ENCODE measurements at regions not wholly inside any gene's neighbourhood (a gene's known extent, or its start where the extent isn't known, plus 50 kb on each side); places are given as distances from the start of the nearest gene placed in this dataset.
A peak's percentile ranks its signal among the peaks of the same experiment; 100 is the strongest.

GRCh38 chr3:116639641-116640040, 69.9 kb upstream of the TUSC7 start:
- no peak for DNase-seq

- DNase-seq: peak; percentile 9 to 13
Observed at GRCh38 chr3:116640109-116640508, 69.5 kb upstream of the TUSC7 start.

GRCh38 chr3:116643001-116643400, 66.6 kb upstream of the TUSC7 start:
- DNase-seq: no peak

DNA sequence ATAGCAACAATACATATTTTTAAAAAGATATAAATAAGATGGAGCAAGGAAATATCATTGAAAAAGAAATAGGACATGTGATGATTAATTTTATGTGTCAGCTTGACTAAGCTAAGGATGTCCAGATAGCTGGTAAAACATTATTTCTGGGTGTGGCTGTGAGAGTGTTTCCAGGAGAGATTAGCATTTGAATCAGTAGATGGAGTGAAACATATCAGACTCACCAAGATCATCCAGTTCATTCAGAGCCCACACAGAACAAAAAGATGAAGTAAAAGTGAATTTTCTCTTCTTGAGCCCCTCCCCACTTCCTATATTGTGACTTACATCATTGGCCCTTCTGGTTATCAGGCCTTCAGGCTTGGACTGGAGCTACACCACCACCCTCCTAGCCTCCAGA, 61.6 kb upstream of the TUSC7 start:
- no peak for DNase-seq

Measured in right lung (tissue), 2 donors.